Upper lobe of left lung (tissue), 6 donors: ENCODE measurements at regions not wholly inside any gene's neighbourhood (a gene's known extent, or its start where the extent isn't known, plus 50 kb on each side); places are given as distances from the start of the nearest gene placed in this dataset.

Experiments used
- ATAC-seq, 2 donors: fragments of 200-7000 bp; cut with Tn5 transposase; one replicate each; pipeline ENCODE4 v1.9.1; 2022; ENCODE audit warnings: mild to moderate bottlenecking in 2 of 2, moderate library complexity in 2 of 2; ENCODE audit not compliant: low FRiP score in 2 of 2
- DNase-seq, 2 donors: peaks; one replicate each; pipeline ENCODE4 v3.0.0-alpha.2; 2019 to 2020
- H3K27ac ChIP-seq, 4 donors: fragments of 200-600 bp; sonication (generic); one replicate each; pipeline ENCODE4 v1.5.1; 2016 to 2019
- H3K27me3 ChIP-seq, 4 donors: fragments of 200-600 bp; sonication (generic); one replicate each; pipeline ENCODE4 v1.5.1; 2017 to 2019
- H3K36me3 ChIP-seq, 4 donors: fragments of 200-600 bp; sonication (generic); one replicate each; pipeline ENCODE4 v1.5.1; 2016 to 2019
- H3K4me1 ChIP-seq, 4 donors: fragments of 200-600 bp; sonication (generic); one replicate each; pipeline ENCODE4 v1.5.1; 2018 to 2019
- H3K4me3 ChIP-seq, 4 donors: fragments of 200-600 bp; sonication (generic); one replicate each; pipeline ENCODE4 v1.5.1; 2017 to 2019; ENCODE audit warnings: mild to moderate bottlenecking in 2 of 4, moderate library complexity in 1 of 4
- H3K9me3 ChIP-seq, 4 donors: fragments of 200-600 bp; sonication (generic); one replicate each; pipeline ENCODE4 v1.5.1; 2018 to 2019
- CTCF ChIP-seq, 6 experiments: fragments of 450-650 bp in 4 of 6; fragments of 200-600 bp in 2 of 6; sonication (generic) in 2 of 6; IDR thresholded peaks; one replicate each; pipeline ENCODE4 v1.5.1; 2016 to 2019; ENCODE audit warnings: antibody characterized with exemption in 6 of 6
- EP300 ChIP-seq, 4 donors: sonication (generic); formaldehyde crosslinking; IDR thresholded peaks; one replicate each; pipeline ENCODE4 v1.5.1; 2017; ENCODE audit warnings: antibody characterized with exemption in 4 of 4, control low read depth in 2 of 4
- POLR2A ChIP-seq, 4 donors: fragments of 450-650 bp; IDR thresholded peaks; one replicate each; pipeline ENCODE4 v1.5.1; 2016 to 2017; ENCODE audit warnings: antibody characterized with exemption in 4 of 4, mild to moderate bottlenecking in 2 of 4
- POLR2AphosphoS5 ChIP-seq, 2 donors: sonication (generic); formaldehyde crosslinking; IDR thresholded peaks; one replicate each; pipeline ENCODE4 v1.5.1; 2017; ENCODE audit warnings: antibody characterized with exemption in 2 of 2
- WGBS, 2 donors: methylation state at CpG; one replicate each; pipeline ENCODE4 v1.1.5; 2017 to 2018; 5-methylcytosine and 5-hydroxymethylcytosine counted together
- donor health status: DM: no; HTN: no; CAD: no; lungs with moderate emphysema.
- donor health status: DM: no; HTN: yes; CAD: no; lungs with severe emphysema.

DNA sequence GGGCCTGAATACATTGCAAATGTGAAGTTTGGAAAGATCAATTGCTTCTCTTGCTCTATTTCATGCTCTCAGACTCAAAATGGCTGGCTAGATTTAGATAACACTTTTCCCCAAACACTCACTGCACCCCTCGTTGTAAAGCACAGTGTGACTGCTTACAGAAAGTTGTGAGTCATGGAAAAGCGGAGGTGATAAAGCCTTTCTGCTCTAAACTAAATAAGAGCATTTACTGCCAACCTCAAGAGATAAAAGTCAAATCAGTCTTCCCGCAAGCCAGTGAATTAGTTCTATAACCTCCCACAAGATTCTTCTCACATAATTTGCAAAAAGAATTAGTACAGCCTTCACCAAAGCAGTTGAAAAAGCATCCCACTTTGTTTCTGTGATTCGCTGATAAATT lies 168.7 kb downstream of the WT1 start:
- ATAC-seq (no peak), DNase-seq (no peak)
- Histone ChIP-seq H3K27me3 (no peaks in the 10 kb centered on the region), H3K4me3 (no peak overlapping the region), H3K9me3 (no peaks in the 10 kb centered on the region), H3K4me1 (no peaks in the 10 kb centered on the region), H3K36me3 (no peaks in the 10 kb centered on the region), H3K27ac (no peak overlapping the region)
- TF ChIP-seq POLR2AphosphoS5 (IDR thresholded peaks at IDR 0.05) (no peak), CTCF (IDR thresholded peaks at IDR 0.05) (no peak), POLR2A (IDR thresholded peaks at IDR 0.05) (no peak), EP300 (IDR thresholded peaks at IDR 0.05) (no peak)
- 66 to 69% methylated on average over 4 of the region's 4 CpGs for WGBS, 2 donors

GRCh38 chr11:32267679-32268187 lies 167.6 kb downstream of the WT1 start:
- ATAC-seq, result no peak
- H3K4me1 ChIP-seq, result no peaks in the 10 kb centered on the region
- H3K4me3 ChIP-seq, result no peak overlapping the region
- TF ChIP-seq EP300 (IDR thresholded peaks at IDR 0.05) (no peak), POLR2A (IDR thresholded peaks at IDR 0.05) (no peak), CTCF (IDR thresholded peaks at IDR 0.05) (no peak)
- DNase-seq, result no peak
- H3K27me3 ChIP-seq, result no peaks in the 10 kb centered on the region
- no peaks in the 10 kb centered on the region for H3K36me3 ChIP-seq
- 77 to 79% methylated on average over 7 of the region's 7 CpGs for WGBS, 2 donors
- no peaks in the 10 kb centered on the region for H3K9me3 ChIP-seq
- no peak overlapping the region for H3K27ac ChIP-seq

DNA sequence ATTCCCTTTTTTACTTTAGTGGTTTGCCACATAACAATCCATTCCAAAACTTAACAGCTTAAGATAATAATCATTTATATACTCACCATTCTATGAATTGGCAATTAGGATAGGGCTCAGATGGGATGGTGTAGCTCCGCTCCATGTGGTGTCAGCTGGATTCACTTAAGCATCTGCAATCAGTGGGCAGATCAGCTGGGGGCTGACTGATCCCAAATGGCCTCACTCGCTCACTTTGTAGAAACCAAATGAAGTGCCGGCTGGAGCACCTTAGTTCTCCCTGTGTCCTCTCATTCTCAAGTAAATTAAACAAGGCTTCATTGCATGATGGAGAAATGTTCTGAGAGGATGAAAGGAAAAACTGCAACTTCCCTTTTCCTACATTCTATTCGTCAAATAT lies 161.4 kb downstream of the WT1 start:
- DNase-seq, result no peak
- Histone ChIP-seq H3K4me3 (no peak overlapping the region), H3K9me3 (no peaks in the 10 kb centered on the region), H3K27ac (no peak overlapping the region), H3K27me3 (no peaks in the 10 kb centered on the region), H3K4me1 (no peaks in the 10 kb centered on the region), H3K36me3 (no peaks in the 10 kb centered on the region)
- ATAC-seq, result no peak
- 68 to 73% methylated on average over 4 of the region's 4 CpGs for WGBS, 2 donors
- TF ChIP-seq POLR2AphosphoS5 (IDR thresholded peaks at IDR 0.05), result no peak
- no peak for TF ChIP-seq CTCF (IDR thresholded peaks at IDR 0.05)
- TF ChIP-seq EP300 (IDR thresholded peaks at IDR 0.05), result no peak
- TF ChIP-seq POLR2A (IDR thresholded peaks at IDR 0.05), result no peak

DNA sequence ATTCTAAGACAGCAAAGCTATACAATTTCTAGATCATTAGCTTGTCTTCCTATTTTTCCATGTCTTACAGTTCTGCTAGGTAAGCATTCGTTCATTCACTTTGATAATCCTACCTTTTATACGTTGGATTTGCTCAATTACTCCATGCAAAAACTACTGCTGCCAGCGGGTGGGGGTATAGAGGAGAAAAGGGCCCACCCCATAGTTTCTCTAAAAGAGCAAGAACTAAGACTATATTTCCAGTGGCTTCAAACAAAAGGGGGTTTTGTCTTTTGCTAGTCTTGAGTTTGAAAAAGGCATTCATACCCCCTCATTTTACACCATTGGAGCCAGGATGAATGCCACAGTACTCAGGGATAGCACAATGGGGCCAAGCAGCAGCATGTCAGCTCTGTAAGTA lies 155.7 kb downstream of the WT1 start:
- no peaks in the 10 kb centered on the region for H3K27me3 ChIP-seq
- H3K27ac ChIP-seq, result no peak overlapping the region
- ATAC-seq, result no peak
- no peak overlapping the region for H3K4me3 ChIP-seq
- DNase-seq, result no peak
- TF ChIP-seq POLR2AphosphoS5 (IDR thresholded peaks at IDR 0.05), result no peak
- TF ChIP-seq EP300 (IDR thresholded peaks at IDR 0.05), result no peak
- no peak for TF ChIP-seq POLR2A (IDR thresholded peaks at IDR 0.05)
- no peak for TF ChIP-seq CTCF (IDR thresholded peaks at IDR 0.05)
- no peaks in the 10 kb centered on the region for H3K4me1 ChIP-seq
- WGBS, 2 donors, result 58 to 77% methylated on average over 3 of the region's 3 CpGs
- peaks cover 0 to 4% (median 0%) of the 10 kb centered on the region in 4 donors for H3K9me3 ChIP-seq
- no peaks in the 10 kb centered on the region for H3K36me3 ChIP-seq

GRCh38 chr11:32280339-32280738 lies 155.0 kb downstream of the WT1 start:
- no peak for ATAC-seq
- Histone ChIP-seq H3K4me3 (no peak overlapping the region), H3K27me3 (no peaks in the 10 kb centered on the region), H3K27ac (no peak overlapping the region), H3K4me1 (no peaks in the 10 kb centered on the region), H3K9me3 (peaks cover 0 to 4% (median 0%) of the 10 kb centered on the region in 4 donors), H3K36me3 (no peaks in the 10 kb centered on the region)
- TF ChIP-seq POLR2A (IDR thresholded peaks at IDR 0.05), result no peak
- TF ChIP-seq EP300 (IDR thresholded peaks at IDR 0.05), result no peak
- TF ChIP-seq POLR2AphosphoS5 (IDR thresholded peaks at IDR 0.05), result no peak
- no peak for TF ChIP-seq CTCF (IDR thresholded peaks at IDR 0.05)
- WGBS, 2 donors, result 57 to 89% methylated on average over 1 of the region's 1 CpG
- no peak for DNase-seq
